Ishikawa (cell line): ENCODE measurements at regions not wholly inside any gene's neighbourhood (a gene's known extent, or its start where the extent isn't known, plus 50 kb on each side); places are given as distances from the start of the nearest gene placed in this dataset.

ENCODE experiments used
- CEBPB ChIP-seq: IDR thresholded peaks from 2 replicates; pipeline ENCODE4 v1.6.1; 2012
- CREB1 ChIP-seq: IDR thresholded peaks from 2 replicates; pipeline ENCODE4 v1.6.1; 2012; ENCODE audit warnings: low read depth
- EGR1 ChIP-seq: IDR thresholded peaks from 2 replicates; pipeline ENCODE4 v1.6.1; 2012
- EP300 ChIP-seq: IDR thresholded peaks from 2 replicates; pipeline ENCODE4 v1.6.1; 2012; ENCODE audit warnings: borderline replicate concordance
- FOXM1 ChIP-seq: IDR thresholded peaks from 2 replicates; pipeline ENCODE4 v1.6.1; 2012; ENCODE audit warnings: low read depth, borderline replicate concordance
- NFIC ChIP-seq: IDR thresholded peaks from 2 replicates; pipeline ENCODE4 v1.6.1; 2012
- RAD21 ChIP-seq: IDR thresholded peaks from 2 replicates; pipeline ENCODE4 v1.6.1; 2012; ENCODE audit warnings: low read depth
- TAF1 ChIP-seq: IDR thresholded peaks from 2 replicates; pipeline ENCODE4 v1.6.1; 2012; ENCODE audit warnings: low read depth, mild to moderate bottlenecking
- TCF12 ChIP-seq: IDR thresholded peaks from 2 replicates; pipeline ENCODE4 v1.6.1; 2012; ENCODE audit warnings: low read depth
- TEAD4 ChIP-seq: IDR thresholded peaks from 2 replicates; pipeline ENCODE4 v1.6.1; 2012
- YY1 ChIP-seq: IDR thresholded peaks from 2 replicates; pipeline ENCODE4 v1.6.1; 2012; ENCODE audit warnings: low read depth
- ZBTB7A ChIP-seq: IDR thresholded peaks from 2 replicates; pipeline ENCODE4 v1.6.1; 2012; ENCODE audit warnings: low read depth
- TF ChIP-seq, protein P1 (sequence below): IDR thresholded peaks from 2 replicates; pipeline ENCODE4 v1.6.1; 2012; ENCODE audit warnings: low read depth, mild to moderate bottlenecking
- TF ChIP-seq, protein P2 (sequence below): IDR thresholded peaks from 2 replicates; pipeline ENCODE4 v1.6.1; 2012
- TF ChIP-seq, protein P3 (sequence below): IDR thresholded peaks from 2 replicates; pipeline ENCODE4 v1.6.1; 2012

DNA sequence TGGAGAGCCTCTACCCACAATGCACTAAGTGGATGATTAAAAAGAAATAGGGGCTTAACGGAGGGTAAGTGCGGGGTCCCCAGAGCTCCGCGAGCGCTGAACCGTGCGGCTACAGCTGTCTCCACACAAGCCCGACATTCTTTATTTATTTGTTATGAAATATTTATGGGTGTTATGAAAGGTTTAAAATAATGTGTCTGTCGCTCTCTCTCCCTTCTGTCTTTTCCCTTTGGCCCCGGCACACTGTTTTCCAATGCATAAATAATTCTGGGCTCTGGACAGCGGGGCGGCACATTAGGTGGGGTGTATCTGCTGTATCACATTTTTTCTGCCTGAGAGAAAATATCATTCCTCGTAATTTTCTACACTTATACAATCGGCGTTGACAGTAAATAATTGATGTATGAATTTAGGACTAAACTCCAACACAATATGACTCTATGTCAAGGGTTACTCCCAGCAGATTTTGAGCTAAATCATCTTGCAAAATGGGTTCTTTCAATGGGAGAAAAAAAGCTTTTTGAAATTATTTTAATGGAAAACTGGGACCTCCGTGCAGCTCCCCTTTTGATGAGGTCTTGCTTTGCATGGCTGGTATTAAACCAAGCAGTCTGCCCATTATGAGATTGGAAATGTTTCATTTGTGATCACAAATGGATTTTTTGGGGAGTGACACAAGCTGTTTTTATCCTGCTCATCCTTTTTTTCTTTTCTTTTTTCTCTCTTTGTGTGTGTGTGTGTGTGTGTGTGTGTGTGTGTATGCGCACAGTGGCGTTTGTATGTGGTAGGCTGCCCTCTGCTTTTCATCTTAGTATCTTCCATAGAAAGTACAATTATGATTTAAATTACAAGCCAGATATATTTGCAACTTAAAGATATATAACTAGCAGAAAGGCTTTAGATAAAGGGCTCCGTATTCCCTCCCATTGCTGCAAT, 370.6 kb upstream of the IRX4 start:
- TF ChIP-seq ZBTB7A (no peak), EGR1 (no peak), CEBPB (no peak), TCF12 (no peak), NFIC (no peak), CREB1 (no peak), TEAD4 (no peak), FOXM1 (no peak), EP300 (no peak), TAF1 (no peak), YY1 (no peak), RAD21 (no peak)
- TF ChIP-seq, protein P1, sequence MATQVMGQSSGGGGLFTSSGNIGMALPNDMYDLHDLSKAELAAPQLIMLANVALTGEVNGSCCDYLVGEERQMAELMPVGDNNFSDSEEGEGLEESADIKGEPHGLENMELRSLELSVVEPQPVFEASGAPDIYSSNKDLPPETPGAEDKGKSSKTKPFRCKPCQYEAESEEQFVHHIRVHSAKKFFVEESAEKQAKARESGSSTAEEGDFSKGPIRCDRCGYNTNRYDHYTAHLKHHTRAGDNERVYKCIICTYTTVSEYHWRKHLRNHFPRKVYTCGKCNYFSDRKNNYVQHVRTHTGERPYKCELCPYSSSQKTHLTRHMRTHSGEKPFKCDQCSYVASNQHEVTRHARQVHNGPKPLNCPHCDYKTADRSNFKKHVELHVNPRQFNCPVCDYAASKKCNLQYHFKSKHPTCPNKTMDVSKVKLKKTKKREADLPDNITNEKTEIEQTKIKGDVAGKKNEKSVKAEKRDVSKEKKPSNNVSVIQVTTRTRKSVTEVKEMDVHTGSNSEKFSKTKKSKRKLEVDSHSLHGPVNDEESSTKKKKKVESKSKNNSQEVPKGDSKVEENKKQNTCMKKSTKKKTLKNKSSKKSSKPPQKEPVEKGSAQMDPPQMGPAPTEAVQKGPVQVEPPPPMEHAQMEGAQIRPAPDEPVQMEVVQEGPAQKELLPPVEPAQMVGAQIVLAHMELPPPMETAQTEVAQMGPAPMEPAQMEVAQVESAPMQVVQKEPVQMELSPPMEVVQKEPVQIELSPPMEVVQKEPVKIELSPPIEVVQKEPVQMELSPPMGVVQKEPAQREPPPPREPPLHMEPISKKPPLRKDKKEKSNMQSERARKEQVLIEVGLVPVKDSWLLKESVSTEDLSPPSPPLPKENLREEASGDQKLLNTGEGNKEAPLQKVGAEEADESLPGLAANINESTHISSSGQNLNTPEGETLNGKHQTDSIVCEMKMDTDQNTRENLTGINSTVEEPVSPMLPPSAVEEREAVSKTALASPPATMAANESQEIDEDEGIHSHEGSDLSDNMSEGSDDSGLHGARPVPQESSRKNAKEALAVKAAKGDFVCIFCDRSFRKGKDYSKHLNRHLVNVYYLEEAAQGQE = no peak
- TF ChIP-seq, protein P2, sequence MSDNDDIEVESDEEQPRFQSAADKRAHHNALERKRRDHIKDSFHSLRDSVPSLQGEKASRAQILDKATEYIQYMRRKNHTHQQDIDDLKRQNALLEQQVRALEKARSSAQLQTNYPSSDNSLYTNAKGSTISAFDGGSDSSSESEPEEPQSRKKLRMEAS = no peak
- TF ChIP-seq, protein P3, sequence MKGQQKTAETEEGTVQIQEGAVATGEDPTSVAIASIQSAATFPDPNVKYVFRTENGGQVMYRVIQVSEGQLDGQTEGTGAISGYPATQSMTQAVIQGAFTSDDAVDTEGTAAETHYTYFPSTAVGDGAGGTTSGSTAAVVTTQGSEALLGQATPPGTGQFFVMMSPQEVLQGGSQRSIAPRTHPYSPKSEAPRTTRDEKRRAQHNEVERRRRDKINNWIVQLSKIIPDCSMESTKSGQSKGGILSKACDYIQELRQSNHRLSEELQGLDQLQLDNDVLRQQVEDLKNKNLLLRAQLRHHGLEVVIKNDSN = no peak

DNA sequence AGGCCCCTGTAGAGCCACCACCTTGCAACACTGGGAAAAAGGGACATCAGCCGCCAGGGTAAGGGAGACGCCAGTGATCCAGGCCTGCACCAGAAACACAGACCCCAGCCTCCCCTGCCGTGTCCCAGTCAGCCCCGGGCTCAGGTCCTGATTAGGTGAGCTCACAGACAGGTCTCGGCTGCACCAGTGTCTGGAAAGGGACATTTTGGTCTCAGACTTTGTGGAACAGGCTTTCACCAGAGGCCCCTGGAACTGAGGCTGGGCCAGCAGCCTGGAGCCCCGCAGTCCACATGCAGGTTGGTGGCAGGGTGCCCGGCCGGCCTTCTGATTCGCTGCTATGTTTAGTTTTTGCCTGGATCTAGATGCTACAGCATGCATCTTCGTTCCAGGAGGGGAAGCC, 369.0 kb upstream of the IRX4 start:
- TF ChIP-seq FOXM1 (no peak), TAF1 (no peak), TEAD4 (no peak), CREB1 (no peak), ZBTB7A (no peak), TCF12 (no peak)

DNA sequence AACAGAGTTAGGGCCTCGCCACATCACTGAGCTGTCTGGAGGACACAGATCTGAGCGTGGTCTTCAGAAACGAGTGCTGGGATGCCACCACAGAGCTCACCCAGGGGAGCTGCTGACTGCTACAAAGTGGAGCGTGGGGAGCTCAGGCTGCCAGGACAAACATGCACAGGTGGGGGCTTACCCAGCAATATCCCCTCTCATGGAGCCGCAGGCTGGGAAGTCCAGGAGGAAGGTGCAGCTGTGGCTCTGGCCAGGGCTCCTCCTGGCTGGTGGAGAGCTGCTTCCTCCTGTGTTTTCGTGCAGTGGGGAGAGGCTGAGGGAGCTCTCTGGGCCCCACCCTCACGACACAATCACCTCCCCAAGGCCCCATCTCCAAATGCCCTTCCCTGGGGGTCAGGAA, 368.6 kb upstream of the IRX4 start:
- TF ChIP-seq RAD21 (no peak), EGR1 (no peak), CREB1 (no peak)
- TF ChIP-seq, protein P2 = no peak

DNA sequence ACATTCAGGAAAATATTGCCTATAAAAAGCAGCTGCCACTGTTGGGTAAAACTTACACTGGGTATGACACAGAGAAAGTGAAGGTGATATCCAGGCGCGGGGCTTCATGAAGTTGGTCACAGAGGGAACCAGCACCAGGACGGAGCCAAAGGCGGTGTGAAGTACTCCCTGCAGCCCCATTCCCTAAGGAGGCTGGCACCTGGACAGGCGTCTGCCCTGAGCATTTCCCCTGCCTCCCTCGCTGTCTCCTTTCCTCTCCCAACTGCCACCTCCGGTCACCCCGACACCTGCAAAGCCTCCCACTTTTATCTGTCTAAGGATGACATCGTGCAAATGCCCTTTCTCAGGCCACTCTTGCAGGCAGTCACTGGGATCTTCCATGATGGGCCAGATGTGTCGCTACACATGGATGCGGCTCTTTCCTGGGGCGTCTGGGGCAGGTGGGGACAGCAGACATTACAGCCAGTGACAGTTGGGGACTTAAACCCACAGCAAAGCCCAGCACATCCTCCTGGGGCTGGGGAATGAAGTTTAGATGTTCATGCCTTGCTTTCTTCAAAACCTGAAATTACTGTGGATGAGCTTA, 367.7 kb upstream of the IRX4 start:
- no peak for TF ChIP-seq RAD21
- TF ChIP-seq FOXM1 = no peak
- TF ChIP-seq, protein P3 = no peak
- TF ChIP-seq EGR1 = no peak
- no peak for TF ChIP-seq EP300
- TF ChIP-seq TCF12 = no peak
- no peak for TF ChIP-seq CREB1
- no peak for TF ChIP-seq YY1
- TF ChIP-seq CEBPB = no peak
- TF ChIP-seq, protein P1 = no peak
- no peak for TF ChIP-seq NFIC
- no peak for TF ChIP-seq TEAD4
- no peak for TF ChIP-seq TAF1
- TF ChIP-seq ZBTB7A = no peak
- TF ChIP-seq, protein P2 = no peak

DNA sequence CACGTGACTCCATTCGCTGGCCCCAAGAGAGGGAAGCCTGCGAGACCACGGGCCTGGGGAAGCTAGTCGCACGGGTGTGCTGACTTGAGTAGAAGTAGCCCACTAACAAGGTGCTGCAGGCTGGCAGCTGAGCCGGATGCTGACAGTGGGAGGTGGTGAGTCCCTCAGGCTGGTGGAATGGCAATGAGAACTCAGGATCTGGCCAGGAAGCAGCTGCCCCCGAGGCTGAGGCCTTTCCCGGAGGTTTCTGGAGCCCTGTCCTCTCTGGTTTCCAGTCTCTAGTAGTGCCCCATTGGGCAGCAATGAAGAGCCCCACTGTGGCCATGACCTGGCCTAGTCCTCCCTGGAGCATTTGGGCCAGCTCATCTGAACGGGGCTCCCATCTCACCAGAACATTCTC, 366.7 kb upstream of the IRX4 start:
- TF ChIP-seq FOXM1 (no peak), TAF1 (no peak), EP300 (no peak), EGR1 (no peak), ZBTB7A (no peak)
